HCT116 (cell line): ENCODE measurements at regions not wholly inside any gene's neighbourhood (a gene's known extent, or its start where the extent isn't known, plus 50 kb on each side); places are given as distances from the start of the nearest gene placed in this dataset.

Experiments
- CTCF ChIP-seq, 3 experiments: fragments of 200-600 bp in 1 of 3; sonication (generic) in 1 of 3; IDR thresholded peaks in 2 of 3; conservative IDR thresholded peaks in 1 of 3; 2 replicates each; pipeline ENCODE4 v1.5.1; 2012 to 2017; ENCODE audit warnings: low read depth in 2 of 3, low read length in 2 of 3, antibody characterized with exemption in 1 of 3, borderline replicate concordance in 1 of 3, control low read depth in 1 of 3, mild to moderate bottlenecking in 1 of 3, mixed read lengths in 1 of 3, mixed run types in 1 of 3, moderate library complexity in 1 of 3; ENCODE audit not compliant: insufficient read depth in 1 of 3
- EZH2 ChIP-seq: fragments of 200-600 bp; sonication (generic); IDR thresholded peaks from 2 replicates; pipeline ENCODE4 v1.6.1; 2017; ENCODE audit warnings: antibody characterized with exemption, mixed run types
- EZH2phosphoT487 ChIP-seq: fragments of 200-600 bp; IDR thresholded peaks from 2 replicates; pipeline ENCODE4 v1.6.1; 2018; ENCODE audit warnings: antibody characterized with exemption, borderline replicate concordance
- POLR2A ChIP-seq: IDR thresholded peaks from 2 replicates; pipeline ENCODE4 v1.7.0; 2011; ENCODE audit warnings: borderline replicate concordance; ENCODE audit not compliant: insufficient read depth, insufficient read length; ENCODE audit errors: extremely low read depth
- POLR2AphosphoS5 ChIP-seq: IDR thresholded peaks from 2 replicates; pipeline ENCODE4 v1.6.1; 2011; ENCODE audit warnings: mild to moderate bottlenecking, low read depth, low read length, moderate library complexity
- SIN3A ChIP-seq: IDR thresholded peaks from 2 replicates; pipeline ENCODE4 v1.6.1; 2012; ENCODE audit warnings: low read depth
- YY1 ChIP-seq: IDR thresholded peaks from 2 replicates; pipeline ENCODE4 v1.6.1; 2011; ENCODE audit warnings: low read length, low read depth, moderate library complexity, mild to moderate bottlenecking; ENCODE audit not compliant: insufficient replicate concordance; ENCODE audit errors: extremely low read depth
- ZFX ChIP-seq: fragments of 450-650 bp; IDR thresholded peaks from 2 replicates; pipeline ENCODE4 v1.6.1; 2017
- ZNF274 ChIP-seq: fragments of 200-500 bp; sonication (Bioruptor generic); IDR thresholded peaks from 2 replicates; pipeline ENCODE4 v1.6.1; 2014; ENCODE audit warnings: mild to moderate bottlenecking, low read depth, low read length, inconsistent platforms
- TF ChIP-seq, protein P1 (sequence below): IDR thresholded peaks from 2 replicates; pipeline ENCODE4 v1.6.1; 2012; ENCODE audit warnings: low read depth
- TF ChIP-seq, protein P2 (sequence below): IDR thresholded peaks from 2 replicates; pipeline ENCODE4 v1.6.1; 2012

DNA sequence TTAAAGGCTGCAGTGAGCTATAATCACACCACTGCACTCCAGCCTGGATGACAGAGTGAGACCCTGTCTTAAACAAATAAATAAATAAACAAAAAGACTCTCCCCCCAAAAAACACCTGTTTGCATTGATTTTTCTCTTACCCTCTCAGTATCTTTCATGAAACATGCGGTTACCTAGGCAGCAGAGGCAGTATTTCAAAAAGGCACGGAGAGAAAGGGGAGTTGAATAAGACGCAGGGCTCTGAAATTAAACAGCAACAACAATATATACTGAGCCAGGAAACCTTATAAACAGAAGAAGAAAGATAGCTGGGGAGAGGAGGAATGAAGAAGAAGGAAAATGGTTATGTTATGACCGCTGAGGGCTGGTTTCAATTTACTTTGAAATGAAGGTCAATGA, 277.6 kb downstream of the BTG1 start:
- TF ChIP-seq, protein P1, sequence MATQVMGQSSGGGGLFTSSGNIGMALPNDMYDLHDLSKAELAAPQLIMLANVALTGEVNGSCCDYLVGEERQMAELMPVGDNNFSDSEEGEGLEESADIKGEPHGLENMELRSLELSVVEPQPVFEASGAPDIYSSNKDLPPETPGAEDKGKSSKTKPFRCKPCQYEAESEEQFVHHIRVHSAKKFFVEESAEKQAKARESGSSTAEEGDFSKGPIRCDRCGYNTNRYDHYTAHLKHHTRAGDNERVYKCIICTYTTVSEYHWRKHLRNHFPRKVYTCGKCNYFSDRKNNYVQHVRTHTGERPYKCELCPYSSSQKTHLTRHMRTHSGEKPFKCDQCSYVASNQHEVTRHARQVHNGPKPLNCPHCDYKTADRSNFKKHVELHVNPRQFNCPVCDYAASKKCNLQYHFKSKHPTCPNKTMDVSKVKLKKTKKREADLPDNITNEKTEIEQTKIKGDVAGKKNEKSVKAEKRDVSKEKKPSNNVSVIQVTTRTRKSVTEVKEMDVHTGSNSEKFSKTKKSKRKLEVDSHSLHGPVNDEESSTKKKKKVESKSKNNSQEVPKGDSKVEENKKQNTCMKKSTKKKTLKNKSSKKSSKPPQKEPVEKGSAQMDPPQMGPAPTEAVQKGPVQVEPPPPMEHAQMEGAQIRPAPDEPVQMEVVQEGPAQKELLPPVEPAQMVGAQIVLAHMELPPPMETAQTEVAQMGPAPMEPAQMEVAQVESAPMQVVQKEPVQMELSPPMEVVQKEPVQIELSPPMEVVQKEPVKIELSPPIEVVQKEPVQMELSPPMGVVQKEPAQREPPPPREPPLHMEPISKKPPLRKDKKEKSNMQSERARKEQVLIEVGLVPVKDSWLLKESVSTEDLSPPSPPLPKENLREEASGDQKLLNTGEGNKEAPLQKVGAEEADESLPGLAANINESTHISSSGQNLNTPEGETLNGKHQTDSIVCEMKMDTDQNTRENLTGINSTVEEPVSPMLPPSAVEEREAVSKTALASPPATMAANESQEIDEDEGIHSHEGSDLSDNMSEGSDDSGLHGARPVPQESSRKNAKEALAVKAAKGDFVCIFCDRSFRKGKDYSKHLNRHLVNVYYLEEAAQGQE, result no peak
- TF ChIP-seq ZFX (no peak), CTCF (IDR thresholded peaks at IDR 0.05 in 2 of 3, conservative IDR thresholded peaks at IDR 0.05 in 1 of 3; ENCODE audit: borderline replicate concordance in 1 of 3, insufficient read depth in 1 of 3, low read depth in 2 of 3, low read length in 2 of 3) (no peak), SIN3A (no peak), YY1 (no peak), EZH2phosphoT487 (no peak), POLR2A (no peak), EZH2 (no peak), ZNF274 (no peak), POLR2AphosphoS5 (no peak)
- TF ChIP-seq, protein P2, sequence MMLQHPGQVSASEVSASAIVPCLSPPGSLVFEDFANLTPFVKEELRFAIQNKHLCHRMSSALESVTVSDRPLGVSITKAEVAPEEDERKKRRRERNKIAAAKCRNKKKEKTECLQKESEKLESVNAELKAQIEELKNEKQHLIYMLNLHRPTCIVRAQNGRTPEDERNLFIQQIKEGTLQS, result no peak
